Keratinocyte (primary cell): ENCODE measurements at regions not wholly inside any gene's neighbourhood (a gene's known extent, or its start where the extent isn't known, plus 50 kb on each side); places are given as distances from the start of the nearest gene placed in this dataset.

Experiments
- DNase-seq: peaks from one replicate; pipeline ENCODE4 v3.0.0-alpha.2; 2011; ENCODE audit warnings: low read depth, missing footprints, low spot score
- FAIRE-seq: peaks from 2 replicates; lab custom pipeline; 2011; peaks lifted over from hg19 to GRCh38; lab: Jason Lieb, UNC
- H2AFZ ChIP-seq: 2 replicates; pipeline ENCODE4 v1.6.0; 2012; ENCODE audit warnings: low read length, control low read depth, inconsistent platforms; ENCODE audit not compliant: control insufficient read depth
- H3K27ac ChIP-seq: 2 replicates; pipeline ENCODE4 v1.5.1; 2011; ENCODE audit warnings: low read length; ENCODE audit not compliant: control insufficient read depth, insufficient read depth
- H3K27me3 ChIP-seq: 3 replicates; pipeline ENCODE4 v1.6.0; 2011; ENCODE audit warnings: low read length; ENCODE audit not compliant: control insufficient read depth, insufficient read depth; ENCODE audit errors: extremely low read depth
- H3K36me3 ChIP-seq, 2 experiments: 2 replicates in 1 of 2; 3 replicates in 1 of 2; pipeline ENCODE4 v1.5.1; 2011; ENCODE audit warnings: low read length in 2 of 2, mild to moderate bottlenecking in 1 of 2; ENCODE audit not compliant: control insufficient read depth in 2 of 2, insufficient read depth in 2 of 2; ENCODE audit errors: extremely low read depth in 1 of 2
- H3K4me1 ChIP-seq: 3 replicates; pipeline ENCODE4 v1.5.1; 2011; ENCODE audit warnings: low read length; ENCODE audit not compliant: control insufficient read depth, insufficient read depth; ENCODE audit errors: extremely low read depth
- H3K4me2 ChIP-seq: 3 replicates; pipeline ENCODE4 v1.6.0; 2011; ENCODE audit warnings: low read depth, low read length; ENCODE audit not compliant: control insufficient read depth, insufficient read depth; ENCODE audit errors: extremely low read depth
- H3K4me3 ChIP-seq, 3 experiments: fragments of 200-600 bp in 1 of 3; sonication (generic) in 1 of 3; 2 replicates in 2 of 3; 3 replicates in 1 of 3; pipeline ENCODE4 v1.5.1; 2011 to 2016; ENCODE audit warnings: low read length in 3 of 3, mild to moderate bottlenecking in 3 of 3, control low read depth in 2 of 3, inconsistent platforms in 1 of 3, low read depth in 1 of 3, mixed read lengths in 1 of 3, mixed run types in 1 of 3, moderate library complexity in 1 of 3; ENCODE audit not compliant: control insufficient read depth in 2 of 3, insufficient read depth in 2 of 3; ENCODE audit errors: extremely low read depth in 1 of 3
- H3K79me2 ChIP-seq: 2 replicates; pipeline ENCODE4 v1.6.0; 2012; ENCODE audit warnings: low read length; ENCODE audit not compliant: control insufficient read depth, insufficient read depth
- H3K9ac ChIP-seq: 3 replicates; pipeline ENCODE4 v1.6.0; 2011; ENCODE audit warnings: low read length; ENCODE audit not compliant: control insufficient read depth, insufficient read depth; ENCODE audit errors: extremely low read depth
- H3K9me1 ChIP-seq: 3 replicates; pipeline ENCODE4 v1.6.0; 2011; ENCODE audit warnings: low read length; ENCODE audit not compliant: control insufficient read depth, insufficient read depth; ENCODE audit errors: extremely low read depth
- H3K9me3 ChIP-seq: 2 replicates; pipeline ENCODE4 v1.5.1; 2012; ENCODE audit warnings: low read depth, low read length; ENCODE audit not compliant: control insufficient read depth
- H4K20me1 ChIP-seq: 3 replicates; pipeline ENCODE4 v1.6.0; 2011; ENCODE audit warnings: low read length; ENCODE audit not compliant: control insufficient read depth, insufficient read depth; ENCODE audit errors: extremely low read depth
- EZH2 ChIP-seq: IDR thresholded peaks from one replicate; pipeline ENCODE4 v1.6.1; 2012; ENCODE audit warnings: inconsistent platforms, mild to moderate bottlenecking, low read length, moderate library complexity
- dilution Hi-C: fragments of 300-500 bp; cut with MboI; formaldehyde crosslinking; loops from one replicate; pipeline ENCODE4 v1.7.0; 2020; ENCODE audit warnings: low sequenced_read_pairs; ENCODE audit not compliant: extremely low pct_ligation_motif_present
- TF ChIP-seq, protein P1 (sequence below), 3 experiments: IDR thresholded peaks in 1 of 3; conservative IDR thresholded peaks in 1 of 3; optimal IDR thresholded peaks in 1 of 3; 2 replicates in 2 of 3; 3 replicates in 1 of 3; pipeline versions ENCODE3 to v1.5.1; 2011; ENCODE audit warnings: low read length in 3 of 3, mild to moderate bottlenecking in 3 of 3, moderate library complexity in 2 of 3, control low read depth in 1 of 3, inconsistent platforms in 1 of 3; ENCODE audit not compliant: insufficient read depth in 2 of 3; ENCODE audit errors: extremely low read depth in 1 of 3

- Histone ChIP-seq H3K4me1 (no peaks in the 10 kb centered on the region), H3K36me3 (no peaks in the 10 kb centered on the region), H3K79me2 (no peaks in the 10 kb centered on the region), H3K27me3 (no peaks in the 10 kb centered on the region), H3K4me3 (no peak overlapping the region), H4K20me1 (no peaks in the 10 kb centered on the region), H3K9ac (no peak overlapping the region), H3K9me3 (no peaks in the 10 kb centered on the region), H3K9me1 (no peaks in the 10 kb centered on the region), H2AFZ (no peak overlapping the region), H3K4me2 (no peak overlapping the region), H3K27ac (no peak overlapping the region)
- no peak for DNase-seq
- dilution Hi-C loops, result no loop called here
- TF ChIP-seq, protein P1, sequence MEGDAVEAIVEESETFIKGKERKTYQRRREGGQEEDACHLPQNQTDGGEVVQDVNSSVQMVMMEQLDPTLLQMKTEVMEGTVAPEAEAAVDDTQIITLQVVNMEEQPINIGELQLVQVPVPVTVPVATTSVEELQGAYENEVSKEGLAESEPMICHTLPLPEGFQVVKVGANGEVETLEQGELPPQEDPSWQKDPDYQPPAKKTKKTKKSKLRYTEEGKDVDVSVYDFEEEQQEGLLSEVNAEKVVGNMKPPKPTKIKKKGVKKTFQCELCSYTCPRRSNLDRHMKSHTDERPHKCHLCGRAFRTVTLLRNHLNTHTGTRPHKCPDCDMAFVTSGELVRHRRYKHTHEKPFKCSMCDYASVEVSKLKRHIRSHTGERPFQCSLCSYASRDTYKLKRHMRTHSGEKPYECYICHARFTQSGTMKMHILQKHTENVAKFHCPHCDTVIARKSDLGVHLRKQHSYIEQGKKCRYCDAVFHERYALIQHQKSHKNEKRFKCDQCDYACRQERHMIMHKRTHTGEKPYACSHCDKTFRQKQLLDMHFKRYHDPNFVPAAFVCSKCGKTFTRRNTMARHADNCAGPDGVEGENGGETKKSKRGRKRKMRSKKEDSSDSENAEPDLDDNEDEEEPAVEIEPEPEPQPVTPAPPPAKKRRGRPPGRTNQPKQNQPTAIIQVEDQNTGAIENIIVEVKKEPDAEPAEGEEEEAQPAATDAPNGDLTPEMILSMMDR (optimal IDR thresholded peaks at IDR 0.05 in 1 of 3, IDR thresholded peaks at IDR 0.05 in 1 of 3, conservative IDR thresholded peaks at IDR 0.05 in 1 of 3; ENCODE audit: extremely low read depth in 1 of 3, insufficient read depth in 2 of 3, low read length in 3 of 3), result no peak
- FAIRE-seq, result no peak
These were observed 396.2 kb downstream of the TYW1 start for GRCh38 chr7:67392596-67393438.

- no peak for DNase-seq
- Histone ChIP-seq H3K9me1 (no peaks in the 10 kb centered on the region), H3K36me3 (no peaks in the 10 kb centered on the region), H3K27ac (no peak overlapping the region), H2AFZ (no peak overlapping the region), H3K4me3 (no peak overlapping the region), H3K9ac (no peak overlapping the region), H4K20me1 (no peaks in the 10 kb centered on the region), H3K4me2 (no peak overlapping the region), H3K79me2 (no peaks in the 10 kb centered on the region), H3K4me1 (no peaks in the 10 kb centered on the region), H3K27me3 (no peaks in the 10 kb centered on the region), H3K9me3 (no peaks in the 10 kb centered on the region)
- no peak for FAIRE-seq
- TF ChIP-seq, protein P1 (optimal IDR thresholded peaks at IDR 0.05 in 1 of 3, IDR thresholded peaks at IDR 0.05 in 1 of 3, conservative IDR thresholded peaks at IDR 0.05 in 1 of 3; ENCODE audit: extremely low read depth in 1 of 3, insufficient read depth in 2 of 3, low read length in 3 of 3), result no peak
- no peak for TF ChIP-seq EZH2
- dilution Hi-C loops, result no loop called here
These were observed 397.3 kb downstream of the TYW1 start for GRCh38 chr7:67393903-67394302.
